ENCODE measurements at regions not wholly inside any gene's neighbourhood (a gene's known extent, or its start where the extent isn't known, plus 50 kb on each side); places are given as distances from the start of the nearest gene placed in this dataset.

DNA sequence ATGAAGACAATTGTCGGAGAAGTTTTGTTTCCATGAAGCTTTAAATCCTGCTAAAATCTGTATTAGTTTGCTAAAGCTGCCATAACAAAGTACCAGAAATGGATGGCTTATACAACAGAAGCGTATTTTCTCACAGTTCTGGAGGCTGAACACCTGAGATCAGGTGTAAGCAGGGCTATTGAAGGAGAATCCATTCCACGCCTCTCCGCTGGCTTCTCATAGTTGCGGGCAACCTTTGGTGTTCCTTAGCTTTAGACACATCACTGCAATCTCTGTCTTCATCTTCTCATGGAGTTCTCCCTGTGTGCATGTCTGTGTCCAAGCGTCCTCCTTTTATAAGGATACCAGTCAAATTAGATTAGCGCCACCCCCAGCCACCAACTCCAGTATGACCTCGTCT lies 159.9 kb upstream of the CDYL start:
- Mint-ChIP-seq H3K4me1 (ENCODE audit: unreplicated experiment) (no peaks in the 10 kb centered on the region), H3K4me3 (ENCODE audit: unreplicated experiment) (no peak overlapping the region), H3K9me3 (ENCODE audit: unreplicated experiment) (no peaks in the 10 kb centered on the region), H3K27ac (ENCODE audit: unreplicated experiment) (no peak overlapping the region), H3K36me3 (ENCODE audit: low read depth, unreplicated experiment) (no peaks in the 10 kb centered on the region), H3K27me3 (ENCODE audit: unreplicated experiment) (no peaks in the 10 kb centered on the region)
- TF ChIP-seq, protein P1, sequence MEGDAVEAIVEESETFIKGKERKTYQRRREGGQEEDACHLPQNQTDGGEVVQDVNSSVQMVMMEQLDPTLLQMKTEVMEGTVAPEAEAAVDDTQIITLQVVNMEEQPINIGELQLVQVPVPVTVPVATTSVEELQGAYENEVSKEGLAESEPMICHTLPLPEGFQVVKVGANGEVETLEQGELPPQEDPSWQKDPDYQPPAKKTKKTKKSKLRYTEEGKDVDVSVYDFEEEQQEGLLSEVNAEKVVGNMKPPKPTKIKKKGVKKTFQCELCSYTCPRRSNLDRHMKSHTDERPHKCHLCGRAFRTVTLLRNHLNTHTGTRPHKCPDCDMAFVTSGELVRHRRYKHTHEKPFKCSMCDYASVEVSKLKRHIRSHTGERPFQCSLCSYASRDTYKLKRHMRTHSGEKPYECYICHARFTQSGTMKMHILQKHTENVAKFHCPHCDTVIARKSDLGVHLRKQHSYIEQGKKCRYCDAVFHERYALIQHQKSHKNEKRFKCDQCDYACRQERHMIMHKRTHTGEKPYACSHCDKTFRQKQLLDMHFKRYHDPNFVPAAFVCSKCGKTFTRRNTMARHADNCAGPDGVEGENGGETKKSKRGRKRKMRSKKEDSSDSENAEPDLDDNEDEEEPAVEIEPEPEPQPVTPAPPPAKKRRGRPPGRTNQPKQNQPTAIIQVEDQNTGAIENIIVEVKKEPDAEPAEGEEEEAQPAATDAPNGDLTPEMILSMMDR (IDR thresholded peaks at IDR 0.05; ENCODE audit: unreplicated experiment): no peak
- no peak for DNase-seq (ENCODE audit: low spot score)

DNA sequence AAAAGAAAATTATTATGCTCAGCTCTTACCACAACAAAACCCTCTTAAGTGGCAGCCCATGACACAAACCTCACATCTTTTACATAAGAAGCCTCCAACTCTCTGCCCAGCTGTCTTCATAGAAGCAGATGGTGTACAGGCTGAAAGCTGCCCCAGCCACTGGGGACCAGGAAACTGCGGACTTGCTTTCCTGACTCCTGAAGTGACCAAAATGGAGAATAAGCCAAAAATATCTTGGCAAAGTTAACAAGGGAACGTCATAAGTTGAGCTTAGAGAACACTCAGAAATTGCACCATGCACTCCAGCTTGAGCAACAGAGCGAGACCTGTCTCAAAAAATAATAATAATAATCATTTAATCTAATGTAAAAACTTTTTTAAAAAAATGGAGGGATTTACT lies 160.3 kb upstream of the CDYL start:
- Mint-ChIP-seq H3K4me3 (ENCODE audit: unreplicated experiment) (no peak overlapping the region), H3K27ac (ENCODE audit: unreplicated experiment) (no peak overlapping the region), H3K27me3 (ENCODE audit: unreplicated experiment) (no peaks in the 10 kb centered on the region), H3K9me3 (ENCODE audit: unreplicated experiment) (no peaks in the 10 kb centered on the region), H3K36me3 (ENCODE audit: low read depth, unreplicated experiment) (no peaks in the 10 kb centered on the region), H3K4me1 (ENCODE audit: unreplicated experiment) (peaks cover 2% of the 10 kb centered on the region)
- TF ChIP-seq, protein P1 (IDR thresholded peaks at IDR 0.05; ENCODE audit: unreplicated experiment): no peak
- DNase-seq (ENCODE audit: low spot score): no peak

DNA sequence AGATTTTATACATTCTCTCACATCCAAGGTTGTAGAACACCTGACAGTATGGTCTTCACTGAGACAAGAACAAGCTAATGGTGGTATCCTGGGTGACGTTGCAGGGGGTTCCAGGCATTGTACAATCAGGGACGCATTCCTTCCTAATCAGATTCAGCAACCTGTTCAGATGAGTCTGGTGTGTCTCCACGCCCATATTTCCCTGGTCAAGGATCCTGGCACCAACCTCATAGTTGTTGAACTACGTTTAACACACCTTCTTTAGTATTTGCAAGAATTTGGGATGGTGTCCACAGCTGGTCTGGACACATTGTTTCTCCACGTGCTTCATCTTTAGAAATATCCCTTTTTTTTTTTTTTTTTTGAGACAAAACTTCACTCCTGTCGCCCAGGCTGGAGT lies 161.0 kb upstream of the CDYL start:
- TF ChIP-seq, protein P1 (IDR thresholded peaks at IDR 0.05; ENCODE audit: unreplicated experiment): no peak
- H3K4me1 Mint-ChIP-seq (ENCODE audit: unreplicated experiment): peaks cover 8% of the 10 kb centered on the region

DNA sequence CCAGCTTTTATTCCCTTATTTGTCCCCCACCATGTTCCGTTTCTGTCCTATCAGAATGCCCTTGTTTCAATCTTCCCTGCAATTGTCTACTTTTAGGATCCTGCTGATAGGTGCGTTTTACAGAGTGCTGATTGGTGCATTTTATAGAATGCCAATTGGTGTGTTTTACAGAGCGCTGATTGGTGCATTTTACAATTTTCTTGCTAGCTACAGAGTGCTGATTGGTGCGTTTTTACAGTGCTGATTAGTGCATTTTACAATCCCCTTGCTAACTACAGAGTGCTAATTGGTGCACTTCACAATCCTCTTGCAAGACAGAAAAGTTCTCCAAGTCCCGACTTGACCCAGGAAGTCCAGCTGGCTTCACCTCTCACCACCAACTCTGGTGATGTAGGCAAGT lies 161.6 kb upstream of the CDYL start:
- Mint-ChIP-seq H3K4me1 (ENCODE audit: unreplicated experiment) (peaks cover 14% of the 10 kb centered on the region), H3K36me3 (ENCODE audit: low read depth, unreplicated experiment) (no peaks in the 10 kb centered on the region), H3K9me3 (ENCODE audit: unreplicated experiment) (no peaks in the 10 kb centered on the region), H3K27me3 (ENCODE audit: unreplicated experiment) (no peaks in the 10 kb centered on the region), H3K27ac (ENCODE audit: unreplicated experiment) (no peak overlapping the region), H3K4me3 (ENCODE audit: unreplicated experiment) (no peak overlapping the region)
- TF ChIP-seq, protein P1 (IDR thresholded peaks at IDR 0.05; ENCODE audit: unreplicated experiment): no peak
- DNase-seq (ENCODE audit: low spot score): no peak

More for the DNA sequence above, 161.0 kb upstream of the CDYL start:
- no peaks in the 10 kb centered on the region for H3K36me3 Mint-ChIP-seq (ENCODE audit: low read depth, unreplicated experiment)
- H3K4me3 Mint-ChIP-seq (ENCODE audit: unreplicated experiment): no peak overlapping the region
- no peak overlapping the region for H3K27ac Mint-ChIP-seq (ENCODE audit: unreplicated experiment)
- no peaks in the 10 kb centered on the region for H3K27me3 Mint-ChIP-seq (ENCODE audit: unreplicated experiment)
- H3K9me3 Mint-ChIP-seq (ENCODE audit: unreplicated experiment): no peaks in the 10 kb centered on the region
- DNase-seq (ENCODE audit: low spot score): no peak

DNA sequence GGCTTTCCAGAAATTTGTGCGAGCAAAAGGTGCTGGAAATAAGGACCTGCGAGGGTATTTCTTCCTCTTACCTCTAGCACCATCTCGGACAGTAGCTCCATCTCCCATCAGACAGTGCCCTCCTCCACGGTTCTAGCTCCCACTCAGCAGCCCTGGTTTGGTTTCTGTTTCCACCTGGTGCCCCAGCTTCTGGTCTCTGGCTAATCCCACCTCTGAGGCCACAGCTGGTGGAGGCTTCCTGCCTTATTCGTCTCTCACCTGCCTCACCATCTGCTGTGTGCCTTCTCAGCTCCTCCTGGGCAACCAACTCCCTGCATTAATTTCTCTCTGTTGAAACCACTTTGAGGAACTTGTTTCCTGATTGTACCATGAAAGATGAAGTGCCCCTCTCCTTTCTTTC lies 162.4 kb upstream of the CDYL start:
- Mint-ChIP-seq H3K27me3 (ENCODE audit: unreplicated experiment) (no peaks in the 10 kb centered on the region), H3K27ac (ENCODE audit: unreplicated experiment) (no peak overlapping the region), H3K4me3 (ENCODE audit: unreplicated experiment) (no peak overlapping the region), H3K9me3 (ENCODE audit: unreplicated experiment) (no peaks in the 10 kb centered on the region), H3K36me3 (ENCODE audit: low read depth, unreplicated experiment) (no peaks in the 10 kb centered on the region), H3K4me1 (ENCODE audit: unreplicated experiment) (peaks cover 14% of the 10 kb centered on the region)
- TF ChIP-seq, protein P1 (IDR thresholded peaks at IDR 0.05; ENCODE audit: unreplicated experiment): no peak
- DNase-seq (ENCODE audit: low spot score): no peak

All from endothelial cell (in vitro differentiated cells).